Kidney epithelial cell (primary cell): ENCODE measurements at regions not wholly inside any gene's neighbourhood (a gene's known extent, or its start where the extent isn't known, plus 50 kb on each side); places are given as distances from the start of the nearest gene placed in this dataset.

Experiments used
- DNase-seq: peaks from one replicate; pipeline ENCODE4 v3.0.0-alpha.2; 2010; ENCODE audit warnings: low read depth
- H3K27me3 ChIP-seq: 2 replicates; pipeline ENCODE4 v1.6.0; 2011; ENCODE audit warnings: low read length; ENCODE audit not compliant: control insufficient read depth, insufficient read depth
- H3K36me3 ChIP-seq: 2 replicates; pipeline ENCODE4 v1.5.1; 2011; ENCODE audit warnings: low read length; ENCODE audit not compliant: control insufficient read depth, insufficient read depth
- H3K4me3 ChIP-seq: 2 replicates; pipeline ENCODE4 v1.5.1; 2011; ENCODE audit warnings: low read depth, mild to moderate bottlenecking, control low read depth, low read length
- CTCF ChIP-seq: IDR thresholded peaks from 2 replicates; pipeline ENCODE4 v1.5.1; 2011; ENCODE audit warnings: mild to moderate bottlenecking, moderate library complexity, low read length, control low read depth, inconsistent platforms; ENCODE audit not compliant: insufficient read depth, poor library complexity, severe bottlenecking

GRCh38 chr6:140736231-140736630, 1361.8 kb upstream of the CITED2 start:
- Histone ChIP-seq H3K36me3 (no peaks in the 10 kb centered on the region), H3K4me3 (no peak overlapping the region), H3K27me3 (no peaks in the 10 kb centered on the region)
- no peak for DNase-seq
- no peak for TF ChIP-seq CTCF

- Histone ChIP-seq H3K36me3 (no peaks in the 10 kb centered on the region), H3K27me3 (no peaks in the 10 kb centered on the region), H3K4me3 (no peak overlapping the region)
- no peak for TF ChIP-seq CTCF
- no peak for DNase-seq
These were observed 1358.5 kb upstream of the CITED2 start for GRCh38 chr6:140732991-140733390.

- TF ChIP-seq CTCF: no peak
- no peak for DNase-seq
- H3K4me3 ChIP-seq: no peak overlapping the region
- H3K36me3 ChIP-seq: no peaks in the 10 kb centered on the region
- no peaks in the 10 kb centered on the region for H3K27me3 ChIP-seq
These were observed 1357.7 kb upstream of the CITED2 start for GRCh38 chr6:140732155-140732554.

GRCh38 chr6:140731741-140732140, 1357.3 kb upstream of the CITED2 start:
- H3K27me3 ChIP-seq: no peaks in the 10 kb centered on the region
- H3K4me3 ChIP-seq: no peak overlapping the region
- TF ChIP-seq CTCF: no peak
- H3K36me3 ChIP-seq: no peaks in the 10 kb centered on the region
- no peak for DNase-seq

- DNase-seq: no peak
- no peaks in the 10 kb centered on the region for H3K27me3 ChIP-seq
- no peak overlapping the region for H3K4me3 ChIP-seq
- H3K36me3 ChIP-seq: no peaks in the 10 kb centered on the region
- no peak for TF ChIP-seq CTCF
These were observed 1355.1 kb upstream of the CITED2 start for GRCh38 chr6:140729521-140729920.

GRCh38 chr6:140718021-140718420, 1343.6 kb upstream of the CITED2 start:
- no peak for TF ChIP-seq CTCF
- Histone ChIP-seq H3K36me3 (no peaks in the 10 kb centered on the region), H3K27me3 (no peaks in the 10 kb centered on the region), H3K4me3 (no peak overlapping the region)
- DNase-seq: no peak
